Keratinocyte (primary cell): ENCODE measurements at regions not wholly inside any gene's neighbourhood (a gene's known extent, or its start where the extent isn't known, plus 50 kb on each side); places are given as distances from the start of the nearest gene placed in this dataset.

Experiments used
- DNase-seq: peaks from one replicate; pipeline ENCODE4 v3.0.0-alpha.2; 2011; ENCODE audit warnings: low read depth, missing footprints, low spot score
- FAIRE-seq: peaks from 2 replicates; lab custom pipeline; 2011; peaks lifted over from hg19 to GRCh38; lab: Jason Lieb, UNC
- H2AFZ ChIP-seq: 2 replicates; pipeline ENCODE4 v1.6.0; 2012; ENCODE audit warnings: low read length, control low read depth, inconsistent platforms; ENCODE audit not compliant: control insufficient read depth
- H3K27ac ChIP-seq: 2 replicates; pipeline ENCODE4 v1.5.1; 2011; ENCODE audit warnings: low read length; ENCODE audit not compliant: control insufficient read depth, insufficient read depth
- H3K27me3 ChIP-seq: 3 replicates; pipeline ENCODE4 v1.6.0; 2011; ENCODE audit warnings: low read length; ENCODE audit not compliant: control insufficient read depth, insufficient read depth; ENCODE audit errors: extremely low read depth
- H3K36me3 ChIP-seq, 2 experiments: 2 replicates in 1 of 2; 3 replicates in 1 of 2; pipeline ENCODE4 v1.5.1; 2011; ENCODE audit warnings: low read length in 2 of 2, mild to moderate bottlenecking in 1 of 2; ENCODE audit not compliant: control insufficient read depth in 2 of 2, insufficient read depth in 2 of 2; ENCODE audit errors: extremely low read depth in 1 of 2
- H3K4me1 ChIP-seq: 3 replicates; pipeline ENCODE4 v1.5.1; 2011; ENCODE audit warnings: low read length; ENCODE audit not compliant: control insufficient read depth, insufficient read depth; ENCODE audit errors: extremely low read depth
- H3K4me2 ChIP-seq: 3 replicates; pipeline ENCODE4 v1.6.0; 2011; ENCODE audit warnings: low read depth, low read length; ENCODE audit not compliant: control insufficient read depth, insufficient read depth; ENCODE audit errors: extremely low read depth
- H3K4me3 ChIP-seq, 3 experiments: fragments of 200-600 bp in 1 of 3; sonication (generic) in 1 of 3; 2 replicates in 2 of 3; 3 replicates in 1 of 3; pipeline ENCODE4 v1.5.1; 2011 to 2016; ENCODE audit warnings: low read length in 3 of 3, mild to moderate bottlenecking in 3 of 3, control low read depth in 2 of 3, inconsistent platforms in 1 of 3, low read depth in 1 of 3, mixed read lengths in 1 of 3, mixed run types in 1 of 3, moderate library complexity in 1 of 3; ENCODE audit not compliant: control insufficient read depth in 2 of 3, insufficient read depth in 2 of 3; ENCODE audit errors: extremely low read depth in 1 of 3
- H3K79me2 ChIP-seq: 2 replicates; pipeline ENCODE4 v1.6.0; 2012; ENCODE audit warnings: low read length; ENCODE audit not compliant: control insufficient read depth, insufficient read depth
- H3K9ac ChIP-seq: 3 replicates; pipeline ENCODE4 v1.6.0; 2011; ENCODE audit warnings: low read length; ENCODE audit not compliant: control insufficient read depth, insufficient read depth; ENCODE audit errors: extremely low read depth
- H3K9me1 ChIP-seq: 3 replicates; pipeline ENCODE4 v1.6.0; 2011; ENCODE audit warnings: low read length; ENCODE audit not compliant: control insufficient read depth, insufficient read depth; ENCODE audit errors: extremely low read depth
- H3K9me3 ChIP-seq: 2 replicates; pipeline ENCODE4 v1.5.1; 2012; ENCODE audit warnings: low read depth, low read length; ENCODE audit not compliant: control insufficient read depth
- H4K20me1 ChIP-seq: 3 replicates; pipeline ENCODE4 v1.6.0; 2011; ENCODE audit warnings: low read length; ENCODE audit not compliant: control insufficient read depth, insufficient read depth; ENCODE audit errors: extremely low read depth
- CTCF ChIP-seq, 3 experiments: IDR thresholded peaks in 1 of 3; conservative IDR thresholded peaks in 1 of 3; optimal IDR thresholded peaks in 1 of 3; 2 replicates in 2 of 3; 3 replicates in 1 of 3; pipeline versions ENCODE3 to v1.5.1; 2011; ENCODE audit warnings: low read length in 3 of 3, mild to moderate bottlenecking in 3 of 3, moderate library complexity in 2 of 3, control low read depth in 1 of 3, inconsistent platforms in 1 of 3; ENCODE audit not compliant: insufficient read depth in 2 of 3; ENCODE audit errors: extremely low read depth in 1 of 3
- EZH2 ChIP-seq: IDR thresholded peaks from one replicate; pipeline ENCODE4 v1.6.1; 2012; ENCODE audit warnings: inconsistent platforms, mild to moderate bottlenecking, low read length, moderate library complexity
- dilution Hi-C: fragments of 300-500 bp; cut with MboI; formaldehyde crosslinking; loops from one replicate; pipeline ENCODE4 v1.7.0; 2020; ENCODE audit warnings: low sequenced_read_pairs; ENCODE audit not compliant: extremely low pct_ligation_motif_present

- FAIRE-seq (no peak), DNase-seq (no peak)
- Histone ChIP-seq H3K4me3 (no peak overlapping the region), H3K36me3 (no peaks in the 10 kb centered on the region), H3K9ac (no peak overlapping the region), H3K4me1 (peaks cover 5% of the 10 kb centered on the region), H3K4me2 (no peak overlapping the region), H3K79me2 (no peaks in the 10 kb centered on the region), H3K9me1 (no peaks in the 10 kb centered on the region), H3K27me3 (peaks cover 8% of the 10 kb centered on the region), H2AFZ (no peak overlapping the region), H3K27ac (no peak overlapping the region), H4K20me1 (no peaks in the 10 kb centered on the region), H3K9me3 (peaks cover 6% of the 10 kb centered on the region)
- dilution Hi-C loops: no loop called here
- TF ChIP-seq CTCF (optimal IDR thresholded peaks at IDR 0.05 in 1 of 3, IDR thresholded peaks at IDR 0.05 in 1 of 3, conservative IDR thresholded peaks at IDR 0.05 in 1 of 3; ENCODE audit: extremely low read depth in 1 of 3, insufficient read depth in 2 of 3, low read length in 3 of 3) (no peak), EZH2 (no peak)
These were observed 350.2 kb downstream of the FOXL1 start for GRCh38 chr16:86928523-86929011.

GRCh38 chr16:86929057-86929871, 350.9 kb downstream of the FOXL1 start:
- Histone ChIP-seq H3K4me2 (no peak overlapping the region), H3K9ac (no peak overlapping the region), H3K36me3 (no peaks in the 10 kb centered on the region), H3K9me1 (no peaks in the 10 kb centered on the region), H3K27ac (no peak overlapping the region), H3K9me3 (peaks cover 6% of the 10 kb centered on the region), H3K27me3 (peaks cover 8% of the 10 kb centered on the region), H3K4me3 (no peak overlapping the region), H3K4me1 (peaks cover 5% of the 10 kb centered on the region), H4K20me1 (no peaks in the 10 kb centered on the region), H2AFZ (peak overlapping the region; percentile 8), H3K79me2 (no peaks in the 10 kb centered on the region)
- dilution Hi-C loops: no loop called here
- DNase-seq (no peak), FAIRE-seq (no peak)
- TF ChIP-seq EZH2: no peak
- TF ChIP-seq CTCF (optimal IDR thresholded peaks at IDR 0.05 in 1 of 3, IDR thresholded peaks at IDR 0.05 in 1 of 3, conservative IDR thresholded peaks at IDR 0.05 in 1 of 3; ENCODE audit: extremely low read depth in 1 of 3, insufficient read depth in 2 of 3, low read length in 3 of 3): no peak
